ENCODE measurements at regions not wholly inside any gene's neighbourhood (a gene's known extent, or its start where the extent isn't known, plus 50 kb on each side); places are given as distances from the start of the nearest gene placed in this dataset.

- Mint-ChIP-seq H3K4me1 (peaks cover 26% of the 10 kb centered on the region), H3K27ac (peak overlapping the region in 4 of 7 donors; percentile 7 to 73 (median 54)), H3K9me3 (no peaks in the 10 kb centered on the region), H3K4me3 (peak overlapping the region in 1 of 2 donors; percentile 29), H3K27me3 (ENCODE audit: low read depth in 3 of 3) (peaks cover 0 to 6% (median 0%) of the 10 kb centered on the region in 3 donors), H3K36me3 (no peaks in the 10 kb centered on the region)
- Histone ChIP-seq H3K4me3 (replicated peaks in 1 of 3; ENCODE audit: low read depth in 2 of 3, low read length in 3 of 3) (no peak overlapping the region), H3K4me1 (ENCODE audit: control insufficient read depth in 1 of 2, insufficient read depth in 2 of 2, low read length in 2 of 2) (peaks cover 8 to 20% of the 10 kb centered on the region in 2 donors), H4K20me1 (ENCODE audit: insufficient read depth, low read length) (no peaks in the 10 kb centered on the region), H3K27ac (ENCODE audit: low read depth in 1 of 2, low read length in 2 of 2) (no peak overlapping the region), H3K36me3 (replicated peaks in 1 of 2; ENCODE audit: control insufficient read depth in 1 of 2, insufficient read depth in 2 of 2, low read length in 2 of 2) (no peaks in the 10 kb centered on the region), H3K4me2 (replicated peaks; ENCODE audit: extremely low read depth, low read length, poor library complexity, severe bottlenecking) (no peak overlapping the region), H3K27me3 (ENCODE audit: control insufficient read depth in 2 of 2, insufficient read depth in 2 of 2, low read length in 2 of 2) (no peaks in the 10 kb centered on the region), H3K9me3 (replicated peaks in 1 of 2; ENCODE audit: control insufficient read depth in 1 of 2, insufficient read depth in 1 of 2, low read length in 2 of 2) (no peaks in the 10 kb centered on the region), H3K9ac (ENCODE audit: insufficient read depth, low read length, poor library complexity, severe bottlenecking) (no peak overlapping the region), H3K79me2 (ENCODE audit: insufficient read depth, low read length) (no peaks in the 10 kb centered on the region), H2AFZ (ENCODE audit: insufficient read depth, low read depth, low read length, poor library complexity, severe bottlenecking) (no peak overlapping the region)
- DNase-seq = peak; percentile 32 to 63 (median 56)
- WGBS (ENCODE audit: insufficient coverage) = 80% methylated on average over 3 of the region's 6 CpGs
- TF ChIP-seq CTCF (IDR thresholded peaks at IDR 0.05) = peak; percentile 83
- intact Hi-C loops (cut with micrococcal nuclease) = loop anchor here (5.0 kb wide), 2 partner anchors 78 to 238 kb away; partner anchors contain the start of gene TNFAIP3 (in 1 of the 2)
These were observed 77.9 kb downstream of the TNFAIP3 start for GRCh38 chr6:137944793-137945498.

GRCh38 chr6:137949686-137950390 is 82.8 kb downstream of the TNFAIP3 start:
- H3K4me3 Mint-ChIP-seq = no peak overlapping the region
- peaks cover 0 to 3% (median 2%) of the 10 kb centered on the region in 3 donors for H3K27me3 Mint-ChIP-seq (ENCODE audit: low read depth in 3 of 3)
- Histone ChIP-seq H3K9ac (ENCODE audit: insufficient read depth, low read length, poor library complexity, severe bottlenecking) (no peak overlapping the region), H3K27ac (ENCODE audit: low read depth in 1 of 2, low read length in 2 of 2) (no peak overlapping the region), H2AFZ (ENCODE audit: insufficient read depth, low read depth, low read length, poor library complexity, severe bottlenecking) (no peak overlapping the region), H3K36me3 (replicated peaks in 1 of 2; ENCODE audit: control insufficient read depth in 1 of 2, insufficient read depth in 2 of 2, low read length in 2 of 2) (no peaks in the 10 kb centered on the region), H3K9me3 (replicated peaks in 1 of 2; ENCODE audit: control insufficient read depth in 1 of 2, insufficient read depth in 1 of 2, low read length in 2 of 2) (no peaks in the 10 kb centered on the region), H4K20me1 (ENCODE audit: insufficient read depth, low read length) (no peaks in the 10 kb centered on the region), H3K4me2 (replicated peaks; ENCODE audit: extremely low read depth, low read length, poor library complexity, severe bottlenecking) (no peak overlapping the region), H3K79me2 (ENCODE audit: insufficient read depth, low read length) (no peaks in the 10 kb centered on the region), H3K27me3 (ENCODE audit: control insufficient read depth in 2 of 2, insufficient read depth in 2 of 2, low read length in 2 of 2) (no peaks in the 10 kb centered on the region), H3K4me1 (ENCODE audit: control insufficient read depth in 1 of 2, insufficient read depth in 2 of 2, low read length in 2 of 2) (peaks cover 13 to 14% of the 10 kb centered on the region in 2 donors), H3K4me3 (replicated peaks in 1 of 3; ENCODE audit: low read depth in 2 of 3, low read length in 3 of 3) (no peak overlapping the region)
- WGBS (ENCODE audit: insufficient coverage) = no CpG with 5 or more reads among the region's 1 CpG
- peaks cover 16% of the 10 kb centered on the region for H3K4me1 Mint-ChIP-seq
- H3K27ac Mint-ChIP-seq = peak overlapping the region in 1 of 7 donors; percentile 9
- no peak for TF ChIP-seq CTCF (IDR thresholded peaks at IDR 0.05)
- H3K36me3 Mint-ChIP-seq = no peaks in the 10 kb centered on the region
- intact Hi-C loops (cut with micrococcal nuclease) = loop anchor here (5.0 kb wide), 2 partner anchors 83 to 243 kb away; partner anchors contain the start of gene TNFAIP3 (in 1 of the 2)
- no peaks in the 10 kb centered on the region for H3K9me3 Mint-ChIP-seq
- no peak for DNase-seq
